ENCODE measurements at regions not wholly inside any gene's neighbourhood (a gene's known extent, or its start where the extent isn't known, plus 50 kb on each side); places are given as distances from the start of the nearest gene placed in this dataset.

DNA sequence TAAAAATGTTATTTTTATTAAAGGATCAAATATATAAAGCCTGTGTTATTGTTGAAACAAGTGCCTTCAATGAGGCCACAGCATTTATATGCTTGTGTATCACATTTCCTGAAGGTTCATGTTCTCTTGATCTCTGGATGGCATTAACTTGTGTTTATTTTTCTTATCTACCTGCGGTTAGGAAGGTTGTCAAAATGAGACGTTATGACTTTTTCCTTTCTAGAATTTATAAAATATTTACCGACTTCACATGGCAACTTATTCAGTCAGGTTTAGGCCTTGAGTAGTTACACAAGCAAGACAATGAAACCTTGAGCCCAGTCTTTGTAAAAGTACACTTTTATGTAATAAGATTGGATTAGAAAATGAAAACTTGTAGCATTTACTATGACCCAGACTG lies 196.4 kb upstream of the ACVR2A start:
- no peak for DNase-seq (ENCODE audit: low spot score)

DNA sequence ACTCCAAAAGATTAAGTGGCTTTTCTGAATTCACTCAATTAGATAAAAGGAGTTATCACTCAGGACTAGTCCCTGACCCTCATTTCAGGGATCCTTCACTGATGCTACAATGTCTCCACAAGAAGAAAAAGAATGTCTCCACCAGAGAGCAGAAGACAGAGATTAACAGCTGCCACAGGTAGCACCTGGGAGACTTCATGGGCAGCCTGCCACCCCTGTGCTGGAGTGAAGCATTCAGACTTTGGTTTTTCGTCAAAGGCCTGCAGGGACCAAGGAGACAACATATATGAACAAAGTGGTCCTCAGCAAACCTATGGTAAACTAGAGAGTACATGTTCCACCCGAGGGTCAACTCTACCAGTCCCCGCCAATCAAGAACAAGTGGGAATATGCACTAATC lies 197.0 kb upstream of the ACVR2A start:
- no peak for DNase-seq (ENCODE audit: low spot score)

DNA sequence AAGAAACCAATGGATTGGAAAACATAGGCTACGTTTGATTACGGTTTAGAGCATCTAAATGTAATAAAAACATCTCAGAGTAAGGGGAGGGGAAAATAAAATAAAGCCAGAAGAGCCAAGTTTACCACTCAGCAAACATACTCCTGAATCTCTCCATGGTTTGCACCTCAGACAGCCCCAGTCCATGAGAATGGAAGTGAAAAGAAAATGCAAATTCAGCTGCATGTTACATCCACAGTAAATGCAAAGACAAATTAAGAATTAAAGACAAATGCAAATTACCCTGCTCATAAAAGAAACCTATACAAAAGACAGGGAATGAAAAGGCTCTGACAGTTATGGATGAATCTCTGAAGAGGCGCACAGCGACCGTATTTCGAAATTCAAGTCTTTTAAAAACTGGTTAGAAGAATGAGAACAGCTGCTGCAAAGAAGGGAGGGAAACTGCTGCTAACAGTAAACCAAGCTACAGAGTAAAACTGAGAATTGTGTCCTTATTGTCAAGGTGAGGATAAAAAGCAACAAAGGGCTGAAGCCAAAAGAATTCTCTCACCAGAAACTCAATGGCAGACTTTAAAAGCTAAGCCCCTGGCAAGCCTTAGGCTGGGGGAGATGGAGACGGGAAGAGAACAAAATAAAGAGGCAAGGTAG lies 197.9 kb upstream of the ACVR2A start:
- DNase-seq (ENCODE audit: low spot score): no peak

DNA sequence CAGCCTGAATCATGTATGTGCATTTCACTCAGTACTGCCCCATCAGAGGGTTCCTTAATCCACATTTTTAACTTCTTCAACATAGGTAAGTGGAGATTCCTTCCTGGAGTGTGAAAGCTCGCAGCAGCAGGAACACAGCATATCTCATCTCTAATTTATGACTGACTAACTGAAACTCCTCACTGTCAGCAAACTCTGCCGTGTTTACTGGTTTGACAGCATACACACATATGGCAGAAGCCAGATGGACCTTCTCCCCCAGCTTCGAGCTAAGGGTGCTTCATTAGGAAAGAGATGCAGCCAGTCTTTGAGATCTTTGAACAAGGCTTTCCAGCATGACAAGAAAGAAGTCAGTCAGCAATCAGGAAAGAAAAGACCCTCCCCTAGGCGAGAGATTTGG lies 200.3 kb upstream of the ACVR2A start:
- no peak for DNase-seq (ENCODE audit: low spot score)

DNA sequence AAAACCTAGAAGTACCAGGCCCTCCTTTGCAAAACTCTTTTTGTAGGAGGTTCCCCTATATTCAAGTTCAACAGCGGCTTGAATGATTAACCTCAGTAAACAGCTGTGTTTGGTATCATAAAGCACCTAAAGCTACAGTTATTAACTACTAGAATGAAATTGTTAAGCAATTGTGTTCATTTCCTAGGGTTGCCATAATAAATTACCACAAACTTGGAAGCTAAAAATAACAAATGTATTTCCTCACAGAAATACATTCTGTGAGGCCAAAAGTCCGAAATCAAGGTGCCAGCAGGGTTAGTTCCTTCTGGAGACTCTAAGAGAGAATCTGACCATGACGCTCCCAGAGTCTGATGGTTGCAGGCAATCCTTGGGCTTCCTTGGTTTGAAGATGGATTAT lies 202.1 kb upstream of the ACVR2A start:
- DNase-seq (ENCODE audit: low spot score): no peak

DNA sequence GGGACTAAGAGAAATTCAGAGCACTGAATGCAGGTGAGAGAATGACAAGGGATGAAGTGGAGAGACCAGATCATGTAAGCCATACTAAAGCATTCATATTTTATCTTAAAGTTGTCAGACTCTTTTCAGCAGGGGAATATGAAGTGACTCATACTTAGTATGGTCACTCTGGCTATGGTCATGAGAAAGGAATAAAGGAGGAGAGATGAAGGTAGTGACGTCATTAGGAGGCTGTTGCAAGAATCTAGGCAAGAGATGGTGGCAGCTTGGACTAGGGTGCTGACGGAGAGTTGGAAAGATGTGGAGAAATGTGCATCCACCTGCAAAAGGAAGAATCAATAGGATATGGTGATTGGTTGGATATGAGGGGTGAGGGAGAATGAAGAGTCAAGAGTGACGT lies 203.2 kb upstream of the ACVR2A start:
- DNase-seq (ENCODE audit: low spot score): no peak

DNA sequence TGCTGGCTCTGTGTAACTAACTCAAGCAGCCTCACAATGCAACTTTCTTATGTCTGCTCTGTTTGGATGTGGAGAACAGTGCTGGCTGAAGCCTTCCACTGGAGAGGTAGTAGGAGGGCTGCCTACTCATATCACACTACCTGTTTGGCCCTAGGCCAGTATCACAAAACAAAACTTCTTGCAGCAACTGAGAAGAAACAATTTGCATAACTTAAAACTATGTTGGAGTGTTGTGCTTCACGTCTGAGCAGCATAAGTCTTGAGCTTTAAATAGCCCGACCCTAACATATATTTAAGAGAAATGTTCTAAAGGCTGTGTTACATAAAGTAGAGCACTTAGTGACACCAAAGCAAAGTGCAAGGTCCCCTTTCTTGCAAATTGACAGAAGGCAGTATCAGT lies 204.9 kb upstream of the ACVR2A start:
- no peak for DNase-seq (ENCODE audit: low spot score)

DNA sequence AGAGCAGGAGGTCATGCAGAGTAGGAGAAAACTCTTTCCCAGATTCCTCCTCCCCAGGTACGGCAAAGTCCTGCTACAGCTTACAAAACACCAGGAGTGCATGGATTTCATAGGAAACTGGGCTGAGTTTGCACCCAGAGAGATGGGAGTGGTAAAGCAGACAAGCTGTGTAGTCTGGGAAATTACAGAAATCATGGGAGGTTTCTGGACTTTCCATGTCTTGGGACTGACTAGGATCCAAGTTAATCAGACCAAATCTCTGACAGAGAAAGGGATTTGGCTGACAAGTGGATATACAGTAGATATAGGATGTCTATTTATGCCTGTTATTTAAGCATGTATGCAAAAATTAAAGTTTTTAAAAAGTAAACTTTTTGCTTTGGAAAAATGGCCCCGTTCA lies 205.4 kb upstream of the ACVR2A start:
- no peak for DNase-seq (ENCODE audit: low spot score)

DNA sequence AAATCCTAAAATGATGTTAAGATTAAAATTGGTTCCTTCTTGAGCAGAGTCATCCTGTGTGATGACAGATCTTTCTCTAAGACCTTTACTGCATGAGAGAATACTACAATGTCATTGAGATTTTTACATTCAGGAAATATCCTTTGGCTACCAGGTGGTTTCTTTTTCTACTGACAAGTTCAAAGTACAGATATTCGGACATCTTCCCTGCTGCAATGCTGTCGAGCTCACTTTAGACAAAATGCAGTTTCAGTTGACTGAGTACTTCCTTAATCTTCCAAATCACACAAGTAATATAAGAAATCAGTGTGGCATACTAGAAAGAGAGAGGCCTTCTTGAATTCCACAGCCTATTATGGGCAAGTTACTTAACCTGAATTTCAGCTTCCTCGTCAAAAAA lies 207.9 kb upstream of the ACVR2A start:
- no peak for DNase-seq (ENCODE audit: low spot score)

DNA sequence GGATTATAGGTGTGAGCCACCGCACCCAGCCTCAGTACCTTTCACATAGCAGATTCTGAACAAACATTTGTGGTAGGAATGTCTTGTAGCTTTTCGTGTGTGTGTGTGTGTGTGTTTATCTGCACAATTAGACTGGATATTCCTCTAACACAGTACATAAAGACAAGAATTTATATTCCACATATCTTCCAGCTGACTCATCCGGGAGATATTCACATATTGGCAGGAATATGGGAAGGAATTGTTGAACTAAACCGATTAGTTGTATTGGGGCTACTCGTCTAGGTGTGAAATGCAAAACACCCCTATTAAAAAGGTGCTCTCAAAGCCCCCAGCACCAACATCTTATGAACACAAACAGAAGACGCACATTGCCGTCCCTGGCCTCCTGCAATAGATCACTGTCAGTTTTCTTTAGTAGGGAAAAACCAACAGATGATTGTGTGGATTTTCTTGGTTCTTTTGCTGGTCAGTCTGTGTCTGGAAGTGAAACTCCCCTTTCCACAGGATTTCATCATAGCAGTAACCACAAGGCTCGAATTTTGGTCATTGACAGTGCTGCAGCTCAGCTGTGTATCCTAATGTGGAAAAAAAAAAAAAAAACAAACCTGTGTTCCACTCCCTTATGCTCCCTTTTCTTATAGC lies 208.5 kb upstream of the ACVR2A start:
- DNase-seq (ENCODE audit: low spot score): peak; percentile 22

DNA sequence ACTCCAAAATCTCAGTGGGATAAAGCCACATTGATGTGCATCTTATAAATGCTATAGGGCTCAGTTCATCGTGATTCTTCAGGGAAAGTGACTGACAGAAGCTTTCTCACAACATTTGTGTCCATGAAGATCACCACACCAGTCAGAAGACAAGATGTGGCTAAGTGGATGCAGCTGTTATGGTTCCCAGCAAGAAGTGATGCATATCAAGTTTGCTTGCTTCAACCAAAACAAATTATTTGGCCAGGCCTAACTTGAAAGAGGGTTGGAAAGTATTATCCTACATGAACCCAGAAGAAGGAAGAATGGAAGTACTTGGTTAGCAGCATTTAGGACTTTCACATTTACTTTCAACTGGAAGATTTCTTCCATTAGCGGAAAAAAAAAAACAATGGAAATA lies 210.0 kb upstream of the ACVR2A start:
- DNase-seq (ENCODE audit: low spot score): no peak

DNA sequence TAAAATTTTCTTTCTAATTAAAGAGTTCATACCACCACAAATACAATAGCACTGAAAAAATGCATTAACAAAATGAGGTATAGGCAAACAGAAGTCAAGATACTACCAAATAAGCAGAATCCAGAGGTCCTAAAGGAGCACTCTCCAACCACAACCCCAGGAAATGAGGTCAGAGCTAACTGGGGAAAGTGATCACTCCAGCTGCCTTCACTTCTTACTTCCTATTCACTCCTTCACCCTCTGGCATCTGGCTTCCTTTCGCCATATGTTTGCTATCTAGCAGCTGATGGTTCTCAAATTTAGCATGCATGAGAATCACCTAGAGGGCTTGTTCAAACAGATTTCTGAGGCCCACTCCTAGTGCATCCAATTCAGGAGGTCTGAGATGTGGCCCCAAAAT lies 212.6 kb upstream of the ACVR2A start:
- DNase-seq (ENCODE audit: low spot score): no peak

DNA sequence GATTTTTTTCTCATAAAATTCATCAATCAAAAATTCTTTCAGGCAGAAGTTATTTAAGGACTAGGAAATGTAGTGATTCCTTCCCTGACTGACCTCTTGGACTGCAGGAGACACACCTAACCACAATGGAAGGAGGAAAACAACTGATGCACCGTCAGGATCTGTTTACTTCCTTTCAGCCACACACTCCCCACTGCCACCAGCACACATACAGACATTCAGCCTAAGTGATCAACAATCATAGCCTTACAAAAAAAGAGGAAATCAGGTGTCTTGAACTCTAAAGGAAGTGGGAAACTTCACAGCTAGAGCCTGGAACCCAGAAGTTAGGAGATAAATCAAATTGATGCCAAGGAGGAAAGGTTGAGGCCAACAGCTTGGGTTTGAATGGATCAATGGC lies 213.5 kb upstream of the ACVR2A start:
- no peak for DNase-seq (ENCODE audit: low spot score)

DNA sequence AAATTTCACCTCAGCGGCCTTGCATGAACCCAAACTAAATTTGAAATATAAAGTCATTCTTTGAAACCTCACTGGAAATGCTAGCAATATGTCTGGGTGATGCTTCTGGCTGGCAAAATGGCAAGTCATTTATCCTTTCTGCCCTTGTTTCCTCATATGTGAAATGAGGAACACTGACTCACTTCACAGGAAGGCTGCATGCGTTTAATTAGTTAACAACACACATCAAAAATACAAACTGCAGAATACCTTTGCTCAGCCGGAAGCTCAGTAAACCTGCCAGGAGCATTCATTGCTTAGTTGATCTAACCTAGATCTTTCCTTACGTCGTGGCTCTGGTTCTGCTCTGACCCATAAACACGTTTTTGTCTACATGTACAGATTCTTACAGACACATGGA lies 214.2 kb upstream of the ACVR2A start:
- no peak for DNase-seq (ENCODE audit: low spot score)

DNA sequence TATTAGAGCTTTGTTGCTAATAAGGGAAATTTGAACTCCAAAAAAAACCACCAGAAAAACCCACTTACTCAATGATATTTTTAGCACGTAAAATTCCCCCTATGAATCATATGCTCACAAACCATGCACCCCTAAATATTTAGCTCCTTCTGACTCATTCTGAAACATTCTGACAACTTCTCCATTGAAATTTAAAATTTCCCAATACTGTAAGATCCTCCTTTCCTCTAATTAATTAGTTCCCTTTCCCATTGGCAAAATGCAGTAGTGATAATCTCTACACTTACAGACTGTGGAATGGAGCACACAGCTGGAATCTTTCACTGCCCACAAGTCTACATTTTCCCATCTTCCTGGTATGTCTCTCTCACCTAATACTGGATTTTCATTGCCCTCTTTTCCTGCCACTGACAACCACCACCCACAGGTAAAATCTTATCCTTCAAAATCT lies 215.8 kb upstream of the ACVR2A start:
- DNase-seq (ENCODE audit: low spot score): no peak

DNA sequence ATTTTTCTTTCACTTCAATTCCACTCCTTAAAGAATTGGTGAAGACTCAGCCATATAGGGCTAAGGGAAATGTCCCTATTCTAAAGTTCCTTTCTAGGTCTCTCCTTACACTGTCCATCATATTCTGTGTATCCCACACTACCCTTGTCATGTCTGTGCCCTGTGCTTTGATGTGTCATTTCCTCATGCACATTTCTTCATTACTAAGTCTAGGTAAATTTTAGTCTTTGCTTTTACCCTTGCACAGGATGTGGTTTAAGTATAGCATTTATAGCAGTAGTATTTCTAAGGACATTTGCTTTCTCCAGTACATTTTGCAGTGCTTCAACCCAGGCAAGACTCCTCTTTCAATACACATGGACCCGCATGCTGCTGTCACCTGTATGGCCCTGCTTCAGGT lies 221.5 kb upstream of the ACVR2A start:
- DNase-seq (ENCODE audit: low spot score): peak; percentile 2

DNA sequence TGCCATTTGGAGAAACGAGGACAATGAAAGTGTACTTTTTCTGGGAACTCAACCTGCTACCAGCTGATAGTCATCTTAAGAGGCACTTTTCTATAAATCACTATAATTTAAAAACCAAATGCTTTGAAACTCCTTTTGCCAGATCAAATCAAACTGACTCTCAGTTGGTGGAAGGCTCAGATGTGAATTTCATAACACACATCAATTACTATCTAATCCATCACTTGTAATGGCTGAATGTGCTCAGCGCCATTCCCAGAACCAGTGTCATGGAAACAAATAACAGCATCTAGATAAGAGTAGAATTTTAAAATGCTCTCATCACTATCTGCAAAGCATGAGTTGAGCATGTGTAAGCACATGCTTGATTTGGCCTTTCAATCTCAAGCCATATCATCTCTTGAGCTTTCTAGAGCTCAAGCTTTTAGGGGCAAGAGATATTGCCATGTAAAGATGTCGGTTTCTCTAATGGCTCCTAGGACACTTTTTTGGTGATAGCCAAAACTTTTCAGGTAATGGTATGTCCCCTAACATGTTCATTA lies 223.1 kb upstream of the ACVR2A start:
- no peak for DNase-seq (ENCODE audit: low spot score)

DNA sequence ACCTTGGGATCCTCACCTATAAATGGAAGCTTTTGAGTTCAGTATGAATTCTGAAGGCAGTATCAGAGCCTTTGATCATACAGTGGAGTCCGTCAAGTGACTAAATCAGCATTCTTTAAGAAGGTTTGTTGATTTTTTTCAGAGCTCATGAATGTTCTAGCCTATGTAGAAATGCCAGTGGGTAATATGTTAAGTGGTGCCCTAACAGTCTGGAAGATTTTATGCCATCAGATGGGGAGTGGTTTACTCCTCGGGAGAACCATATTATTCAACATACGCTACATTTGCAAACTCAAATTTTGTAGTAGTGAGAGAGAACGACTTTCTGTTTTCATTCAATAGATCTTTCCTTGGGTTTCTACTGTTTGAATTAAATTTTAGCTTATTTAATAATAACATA lies 225.0 kb upstream of the ACVR2A start:
- no peak for DNase-seq (ENCODE audit: low spot score)

DNA sequence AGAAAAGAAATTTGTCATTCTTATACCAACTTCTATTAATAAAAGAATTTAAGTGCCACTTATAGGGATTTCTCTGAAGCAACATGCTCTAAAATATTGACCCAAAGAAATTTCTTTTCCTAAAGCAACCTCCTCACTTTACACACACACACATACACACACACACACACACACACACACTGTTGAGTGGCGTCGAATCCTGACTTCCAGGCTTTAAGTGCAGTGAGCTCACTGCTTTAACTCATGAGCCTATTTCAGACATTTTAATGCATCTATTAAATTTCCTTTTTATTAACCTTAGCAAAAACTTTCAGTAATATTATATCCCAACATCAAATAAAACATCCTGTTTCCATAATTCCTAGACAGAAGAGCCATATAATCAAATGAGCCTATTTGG lies 229.1 kb upstream of the ACVR2A start:
- no peak for DNase-seq (ENCODE audit: low spot score)

DNA sequence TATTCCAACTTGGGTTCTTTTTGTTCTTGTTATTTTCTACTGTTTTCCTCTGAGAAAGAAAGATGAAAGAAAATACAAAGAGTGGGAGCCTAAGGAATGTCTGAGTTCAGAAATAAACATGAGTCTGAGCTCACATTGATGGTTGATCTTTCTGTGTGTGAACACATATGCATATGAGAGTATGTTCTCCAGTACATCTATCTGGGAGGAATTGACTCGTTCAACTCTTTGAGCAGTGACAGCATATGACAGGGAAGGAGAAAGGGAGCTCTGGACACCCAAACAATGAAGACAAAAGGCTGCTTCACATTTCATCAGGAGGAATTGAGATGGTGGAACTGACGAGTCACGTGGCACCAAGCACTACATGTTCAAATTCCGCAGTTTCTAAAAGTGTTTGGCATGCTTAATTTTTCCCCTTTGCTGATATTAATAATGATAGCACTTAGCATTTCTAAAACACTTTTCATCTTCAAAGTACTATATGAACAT lies 229.8 kb upstream of the ACVR2A start:
- DNase-seq (ENCODE audit: low spot score): no peak

DNA sequence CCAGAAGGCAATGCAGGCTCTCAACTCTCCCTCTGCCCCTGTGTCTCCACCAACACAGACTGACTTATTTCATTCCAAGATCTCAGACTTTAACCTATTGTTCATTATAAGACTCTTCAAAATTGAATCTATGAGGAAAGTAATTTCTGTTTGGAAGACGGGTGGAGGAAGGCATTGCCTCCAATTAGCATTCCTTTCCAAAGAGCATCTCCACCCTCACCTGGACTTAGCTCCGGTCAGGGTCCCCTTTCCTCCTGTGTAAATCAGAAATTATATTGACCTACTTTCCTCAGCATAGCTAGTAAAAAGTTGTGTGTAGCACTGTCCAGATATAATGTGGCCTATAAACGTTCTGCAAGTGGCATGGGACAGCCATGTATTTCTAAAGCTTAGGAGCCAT lies 230.4 kb upstream of the ACVR2A start:
- no peak for DNase-seq (ENCODE audit: low spot score)

DNA sequence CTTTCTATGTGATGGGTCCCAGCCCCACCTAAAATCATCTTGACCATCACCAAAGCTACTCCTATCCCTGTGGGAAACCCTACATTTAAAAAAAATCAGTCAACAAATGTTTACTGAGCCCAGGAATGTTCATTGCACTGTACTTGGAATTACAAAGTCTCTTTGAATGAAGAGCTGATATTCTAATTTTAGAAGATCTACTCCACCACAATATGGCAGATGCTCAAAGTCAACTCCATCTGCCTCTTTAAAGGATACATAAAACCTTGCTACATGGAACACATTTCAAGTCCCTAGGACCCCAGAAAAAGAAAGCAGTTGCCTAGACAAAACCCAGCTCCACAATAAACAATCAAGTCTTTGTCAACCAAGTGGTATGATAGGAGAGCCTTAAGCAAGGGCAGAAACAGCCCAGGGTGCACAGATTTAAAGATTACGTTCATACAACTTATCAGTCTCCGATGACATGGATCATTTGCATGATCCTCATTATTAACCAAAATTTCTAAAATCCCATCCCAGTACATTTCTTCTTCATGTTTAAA lies 234.3 kb upstream of the ACVR2A start:
- DNase-seq (ENCODE audit: low spot score): no peak

DNA sequence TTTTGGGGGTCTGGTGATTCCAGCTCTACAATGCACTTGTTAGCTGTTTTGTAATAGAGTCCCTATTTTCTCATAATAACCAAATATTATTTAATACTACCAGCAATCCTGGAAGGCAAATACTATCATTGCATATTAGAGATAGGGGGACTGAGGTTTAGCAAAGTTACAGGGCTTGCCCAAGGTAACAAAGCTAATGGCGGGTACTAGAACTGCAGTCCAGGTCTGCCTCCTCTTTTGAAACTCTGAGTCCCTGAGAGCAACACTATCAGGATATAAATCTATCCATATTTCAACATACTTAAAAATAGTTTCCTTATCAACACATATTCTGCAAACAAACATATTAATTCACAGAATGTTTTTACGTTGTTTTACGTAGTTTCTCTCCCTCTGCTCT lies 235.5 kb upstream of the ACVR2A start:
- DNase-seq (ENCODE audit: low spot score): no peak

DNA sequence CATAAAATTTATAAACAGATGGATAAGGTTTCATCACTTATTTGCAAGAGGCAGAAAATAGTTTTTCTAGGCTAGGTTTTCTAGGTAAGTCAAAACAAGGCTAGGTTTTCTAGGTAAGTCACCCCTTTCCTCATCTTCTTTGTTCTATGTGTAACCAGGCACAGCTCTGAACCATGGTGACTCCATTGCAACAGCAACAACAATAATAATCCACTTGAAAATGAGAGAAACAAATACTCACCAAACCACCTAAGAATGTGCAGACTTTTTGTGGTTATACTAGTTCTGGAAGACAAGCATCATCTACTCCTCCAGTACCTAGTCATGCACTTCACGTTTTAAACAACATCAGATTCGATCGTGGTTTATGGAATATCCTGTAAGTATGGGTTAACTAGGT lies 237.4 kb upstream of the ACVR2A start:
- no peak for DNase-seq (ENCODE audit: low spot score)

All from SW480 (cell line).